HG02840 (cell line): ENCODE measurements at regions not wholly inside any gene's neighbourhood (a gene's known extent, or its start where the extent isn't known, plus 50 kb on each side); places are given as distances from the start of the nearest gene placed in this dataset.

Experiments used
- ATAC-seq: cut with Tn5 transposase; IDR thresholded peaks from one replicate; pipeline ENCODE4 v1.9.1; 2021; ENCODE audit warnings: mild to moderate bottlenecking, moderate library complexity, moderate number of reproducible peaks; ENCODE audit not compliant: unreplicated experiment, low FRiP score

DNA sequence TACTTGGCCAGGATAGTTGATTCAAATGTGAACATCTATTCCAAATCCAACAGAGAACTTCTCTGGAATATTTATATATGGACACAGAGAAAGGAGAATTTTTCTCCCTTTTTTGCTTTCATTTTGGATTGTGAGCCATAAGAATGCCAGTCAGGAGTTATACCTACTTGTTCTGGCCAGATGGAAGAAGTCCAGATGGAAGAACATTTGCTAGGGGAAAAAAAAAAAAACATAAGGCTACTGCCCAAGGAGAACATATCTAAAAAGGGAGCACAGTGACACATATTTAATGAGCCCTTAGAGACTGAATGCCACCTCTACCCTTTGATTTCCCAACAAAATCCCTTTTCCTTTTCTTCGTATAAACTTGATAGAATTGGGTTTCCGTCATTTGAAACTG lies 61.7 kb upstream of the PPP2R2B start:
- no peak for ATAC-seq

DNA sequence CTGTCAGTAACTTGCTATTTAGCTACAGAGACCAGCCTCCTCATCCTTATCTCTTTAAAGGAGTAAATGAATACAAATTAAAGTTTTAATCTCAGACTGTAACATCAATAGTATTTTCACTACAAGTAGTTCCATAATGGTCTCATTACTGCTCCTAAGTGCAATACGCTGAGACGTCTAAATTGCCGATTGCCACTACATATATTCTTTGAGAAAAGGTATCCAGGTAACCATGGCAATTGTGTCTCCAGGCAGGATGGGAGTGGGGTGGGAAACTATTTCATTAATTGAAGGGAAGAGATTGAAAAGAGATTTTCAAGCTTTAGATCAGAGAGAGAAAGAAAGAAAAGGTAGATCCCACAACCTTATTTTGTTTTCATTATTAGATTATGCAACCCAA lies 65.5 kb upstream of the PPP2R2B start:
- ATAC-seq = no peak

DNA sequence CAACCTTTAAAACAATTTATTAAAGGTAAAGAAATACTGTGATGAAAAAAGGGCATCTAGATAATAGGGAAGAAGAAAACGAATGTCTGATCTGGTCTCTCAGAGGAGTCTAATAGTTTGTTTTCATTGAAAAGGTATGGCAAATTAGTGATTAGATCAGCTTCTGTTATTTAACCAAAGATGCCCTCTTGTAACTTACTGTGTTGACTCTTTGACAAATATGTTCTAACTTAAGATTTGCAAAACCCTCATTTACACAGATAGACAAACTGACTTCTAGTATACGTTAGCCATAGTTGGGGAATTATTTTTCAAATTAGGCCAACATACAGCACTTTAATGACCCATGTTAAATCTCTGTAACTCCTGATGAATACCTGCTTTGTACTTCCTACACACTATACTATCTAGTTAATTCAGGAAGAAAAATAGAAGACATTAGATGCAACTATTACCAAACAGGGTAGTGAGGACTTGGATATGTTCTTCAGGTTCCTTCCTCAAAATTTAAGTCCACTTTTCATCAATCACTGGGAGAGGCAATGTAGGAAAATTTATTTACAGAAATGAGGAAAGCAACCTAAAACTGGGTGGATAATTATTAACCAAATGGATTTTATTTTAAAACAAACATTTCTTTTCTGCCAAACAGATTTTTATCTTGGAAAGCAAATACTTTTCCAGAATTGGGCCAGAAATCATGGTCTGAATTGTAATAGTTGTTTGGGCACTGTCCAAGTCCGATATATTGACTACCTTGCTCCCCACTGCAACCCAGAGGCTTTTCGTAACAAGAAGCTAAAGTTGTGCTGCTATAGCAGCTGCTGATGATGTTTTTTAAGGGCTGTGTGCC lies 66.4 kb upstream of the PPP2R2B start:
- ATAC-seq = no peak

DNA sequence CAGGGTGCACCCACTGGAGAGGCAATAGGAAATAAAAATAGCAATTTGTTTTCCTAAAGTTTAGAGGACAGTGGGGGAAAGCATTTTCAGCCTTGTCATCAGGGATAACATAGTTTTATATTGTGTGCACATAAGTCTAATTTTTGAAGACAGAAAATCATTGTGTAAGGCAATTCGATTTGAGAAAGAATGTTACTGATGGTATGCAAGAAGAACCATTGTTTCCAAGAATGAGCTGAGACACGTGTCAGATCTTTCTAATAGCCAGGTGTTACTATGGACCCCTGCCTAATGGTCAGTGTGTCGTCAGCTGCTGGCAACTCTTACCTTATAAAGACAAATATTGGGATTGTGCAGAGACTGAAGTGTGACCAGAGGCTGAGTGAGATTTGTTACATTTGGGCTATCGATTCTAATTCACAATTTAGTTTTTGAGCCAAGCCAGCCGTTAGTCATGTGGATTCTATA lies 67.1 kb upstream of the PPP2R2B start:
- ATAC-seq = no peak

DNA sequence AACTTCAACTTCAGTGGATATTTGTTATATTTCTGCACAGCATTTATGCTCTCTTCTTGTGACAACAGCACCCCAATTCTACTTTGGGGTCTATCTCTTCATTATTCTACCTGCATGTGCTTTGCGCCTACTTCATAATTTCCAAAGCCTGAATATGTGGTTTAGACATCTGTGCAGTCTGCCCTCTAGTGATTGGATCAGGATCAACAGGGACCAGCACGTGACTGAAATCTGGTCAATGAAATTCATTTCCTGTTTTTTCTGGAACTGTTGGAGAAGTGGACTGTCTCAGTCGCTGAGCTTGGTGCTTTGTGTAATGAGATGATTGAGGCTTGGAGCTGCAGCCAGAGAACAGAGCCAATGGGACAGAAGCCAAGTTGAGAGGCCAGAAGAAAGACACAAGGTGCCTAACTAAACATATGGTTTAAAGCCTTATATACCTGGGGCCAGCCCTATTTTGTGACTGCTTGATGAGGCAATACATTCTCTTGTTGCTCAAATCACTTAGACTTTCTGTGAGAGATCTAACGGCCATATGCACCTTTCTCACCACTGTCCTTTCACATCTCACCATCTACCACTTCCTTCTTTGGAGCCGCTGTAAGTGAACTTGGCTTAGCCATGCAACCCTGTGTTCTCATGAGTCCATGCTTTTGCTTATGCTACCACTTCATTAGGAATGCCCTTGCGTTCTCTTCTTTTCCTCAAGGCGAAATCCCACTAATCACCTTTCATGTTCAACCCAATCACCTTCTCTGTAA lies 68.8 kb upstream of the PPP2R2B start:
- no peak for ATAC-seq

DNA sequence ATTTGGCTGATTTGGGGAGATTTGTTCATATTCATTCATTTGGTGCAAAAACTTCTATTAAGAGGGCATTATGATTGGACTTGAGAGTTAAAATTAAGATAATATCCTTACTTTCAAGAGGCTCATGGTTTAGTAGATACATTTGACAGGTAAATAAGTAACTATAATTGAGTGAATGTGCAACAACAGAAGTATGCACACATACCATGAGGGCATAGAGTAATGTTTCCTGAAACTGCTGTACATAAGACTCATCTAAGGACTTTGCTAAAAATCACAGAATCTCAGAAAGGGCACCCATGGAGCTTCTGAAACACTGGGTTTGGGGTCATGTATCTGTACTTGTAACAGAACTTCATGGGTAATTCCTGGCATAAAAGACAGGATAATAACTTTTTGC lies 70.1 kb upstream of the PPP2R2B start:
- no peak for ATAC-seq

DNA sequence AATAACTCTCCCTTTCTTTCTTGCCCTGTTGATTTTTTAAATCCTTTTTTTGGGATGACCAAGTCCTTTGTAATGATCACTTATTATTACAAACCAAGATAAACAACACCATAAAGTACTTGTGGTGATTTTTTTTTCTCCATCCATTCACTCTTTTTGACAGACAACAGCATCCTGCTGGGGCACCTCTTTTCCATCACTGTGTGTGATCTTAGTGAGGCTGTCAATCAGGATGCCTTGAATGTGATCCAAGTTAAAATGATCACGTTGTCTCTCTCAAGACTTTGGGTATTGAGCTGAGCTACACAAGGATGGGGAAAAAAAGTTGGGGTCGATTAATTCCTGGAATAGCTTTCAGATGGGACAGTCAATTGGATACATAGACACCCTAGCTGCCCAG lies 73.6 kb upstream of the PPP2R2B start:
- no peak for ATAC-seq

DNA sequence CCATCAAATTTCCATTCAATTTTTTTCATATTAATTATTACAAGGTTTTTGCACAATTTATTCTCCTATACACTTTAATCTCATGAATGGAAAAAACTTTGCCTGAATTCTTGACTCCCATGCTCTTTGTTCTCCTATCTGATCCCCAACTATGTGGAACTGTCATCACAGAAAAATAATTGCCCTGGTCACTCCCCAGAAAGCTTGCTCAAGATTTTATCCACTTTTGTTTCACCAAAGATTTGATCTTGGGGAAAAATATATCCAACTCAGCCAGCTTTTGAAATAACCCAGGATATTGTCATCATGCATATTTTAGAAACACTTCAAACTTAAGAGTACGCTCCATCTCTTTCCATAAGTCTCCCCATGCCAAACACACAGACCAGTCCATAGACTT lies 77.7 kb upstream of the PPP2R2B start:
- ATAC-seq = no peak

DNA sequence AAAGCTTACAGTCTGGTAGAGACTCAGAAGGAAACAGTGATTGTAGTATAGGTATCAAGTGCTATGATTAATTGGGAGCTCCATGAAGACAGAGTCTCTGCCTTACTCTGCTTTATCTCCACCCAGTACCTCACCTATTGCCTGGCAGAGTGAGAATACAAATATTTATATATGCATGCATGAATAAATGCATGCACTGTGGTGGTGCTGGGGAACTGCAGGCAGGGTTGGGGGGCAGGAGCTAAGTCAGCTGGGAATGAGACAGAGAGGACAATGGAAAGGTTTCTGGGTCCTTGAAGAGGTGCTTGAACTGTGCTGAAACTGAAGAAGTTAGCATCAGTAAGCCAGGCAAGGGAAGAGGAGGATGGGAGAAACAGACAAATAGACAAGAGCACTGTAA lies 80.8 kb upstream of the PPP2R2B start:
- no peak for ATAC-seq

DNA sequence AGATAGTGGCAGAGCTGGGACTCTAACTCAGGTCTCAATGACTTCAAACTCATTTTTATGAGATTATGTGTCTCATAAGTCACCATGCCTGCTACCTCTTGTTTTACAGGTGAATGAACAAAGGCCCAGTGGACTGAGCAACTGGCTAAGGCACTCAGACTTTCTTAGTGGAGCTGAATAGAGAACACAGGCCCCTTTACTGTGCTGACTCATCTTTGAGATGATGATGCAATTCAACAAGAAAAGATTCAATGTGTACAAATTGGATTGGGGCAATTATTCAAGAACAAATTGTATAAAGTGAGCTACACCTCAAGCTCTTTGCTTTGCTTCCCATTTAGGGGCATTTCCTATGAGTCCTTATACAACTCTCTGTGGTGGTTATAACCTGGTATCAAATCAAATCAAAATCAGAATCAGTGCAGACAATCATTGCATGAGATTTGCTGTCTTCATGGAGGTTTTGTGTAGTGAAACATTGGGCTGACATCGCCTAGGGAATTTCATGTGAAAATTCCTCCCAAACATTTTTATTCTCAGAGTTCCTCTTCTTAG lies 84.3 kb upstream of the PPP2R2B start:
- ATAC-seq = no peak

DNA sequence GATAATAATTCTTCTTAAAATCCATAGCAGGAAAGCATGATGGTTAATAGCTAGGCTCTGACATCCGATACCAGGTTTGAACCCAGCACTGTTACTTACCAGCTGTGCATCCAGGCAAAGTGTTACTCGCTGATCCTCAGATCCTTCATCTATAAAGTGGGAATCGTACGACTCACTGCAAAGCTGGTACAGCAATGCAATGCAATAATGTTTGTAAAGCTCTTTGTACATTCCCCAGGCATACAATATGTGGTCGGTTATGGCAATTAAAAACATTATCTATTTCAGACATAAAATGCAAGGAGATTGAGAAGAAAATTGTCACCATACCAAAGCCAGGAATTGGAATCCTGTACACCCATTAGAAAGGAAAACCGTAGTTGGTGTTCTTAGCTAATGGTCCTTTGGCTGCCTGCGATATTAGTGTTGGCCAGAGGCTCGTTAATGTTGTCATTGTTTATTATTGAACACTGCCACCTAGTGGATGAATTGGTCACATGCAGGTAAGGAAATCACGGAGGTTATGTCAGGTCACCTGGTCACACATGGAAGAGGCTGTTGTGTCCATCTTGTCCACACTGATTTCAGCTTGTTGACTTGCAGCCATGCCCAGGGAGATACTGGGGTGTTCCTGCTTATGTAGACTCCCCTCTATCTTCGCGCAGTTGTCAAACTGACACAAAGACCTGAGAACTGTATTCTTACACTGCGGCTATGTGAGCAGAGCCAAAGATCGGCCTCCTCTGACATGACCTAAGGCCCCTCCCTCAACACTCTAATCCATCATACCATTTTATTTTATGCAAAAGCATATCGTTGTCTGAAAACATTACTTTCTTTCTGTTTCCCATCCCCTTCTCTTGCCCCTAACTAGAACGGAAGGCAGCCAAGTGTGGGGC lies 87.5 kb upstream of the PPP2R2B start:
- peak; percentile 93 for ATAC-seq

DNA sequence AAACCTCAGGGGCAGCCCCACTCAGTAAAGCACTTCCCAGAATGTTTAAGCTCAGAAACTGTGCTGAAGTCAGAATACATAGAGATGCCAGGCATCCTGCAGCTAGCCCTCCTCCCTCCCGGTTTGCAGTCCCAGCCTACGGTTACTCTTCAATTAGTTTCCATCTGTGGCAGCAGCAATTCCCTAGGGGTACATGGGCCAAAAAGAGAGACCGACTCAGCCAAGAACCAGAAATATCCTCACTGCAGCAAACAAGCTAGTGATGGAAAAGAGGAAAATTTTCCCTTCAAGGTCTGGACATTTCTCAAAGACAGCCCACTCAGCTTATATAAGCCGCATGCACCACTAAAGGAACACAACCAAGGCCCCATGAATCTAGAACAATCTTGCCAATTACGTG lies 89.1 kb upstream of the PPP2R2B start:
- ATAC-seq = no peak

DNA sequence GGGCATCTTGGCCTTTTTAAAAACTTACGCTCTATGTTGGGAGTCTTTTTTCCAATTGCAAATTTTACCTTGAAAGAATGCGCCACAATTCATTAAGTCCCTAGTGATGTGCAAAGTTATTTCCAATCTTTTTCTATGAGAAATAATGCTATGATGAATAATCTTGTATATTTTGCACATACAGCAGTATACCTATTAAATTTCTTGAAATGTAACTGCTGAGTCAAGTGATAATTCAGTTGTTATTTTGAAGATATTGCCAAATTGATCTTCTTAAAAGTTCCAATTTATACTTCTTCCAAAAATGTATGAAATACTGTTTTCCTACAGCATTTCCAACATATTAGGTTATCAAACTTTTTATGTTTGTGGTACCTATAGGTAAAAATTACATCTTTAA lies 92.8 kb upstream of the PPP2R2B start:
- no peak for ATAC-seq

DNA sequence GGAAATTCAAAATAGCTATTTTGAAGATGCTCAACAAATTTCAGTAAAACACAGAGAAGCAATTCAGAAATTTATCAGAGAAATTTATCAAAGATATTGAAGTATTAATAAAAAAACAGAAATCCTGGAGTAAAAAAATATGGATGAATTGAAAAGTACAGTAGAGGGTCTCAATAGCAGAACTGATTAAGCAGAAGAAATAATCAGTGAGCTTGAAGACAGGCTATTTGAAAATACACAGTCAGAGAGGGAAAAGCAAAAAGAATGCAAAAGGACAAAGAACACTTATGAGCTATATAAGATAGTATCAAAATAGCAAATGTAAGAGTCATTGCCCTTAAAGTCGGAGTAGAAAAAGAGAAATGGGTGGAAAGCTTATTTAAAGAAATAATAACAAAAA lies 107.9 kb upstream of the PPP2R2B start:
- no peak for ATAC-seq

DNA sequence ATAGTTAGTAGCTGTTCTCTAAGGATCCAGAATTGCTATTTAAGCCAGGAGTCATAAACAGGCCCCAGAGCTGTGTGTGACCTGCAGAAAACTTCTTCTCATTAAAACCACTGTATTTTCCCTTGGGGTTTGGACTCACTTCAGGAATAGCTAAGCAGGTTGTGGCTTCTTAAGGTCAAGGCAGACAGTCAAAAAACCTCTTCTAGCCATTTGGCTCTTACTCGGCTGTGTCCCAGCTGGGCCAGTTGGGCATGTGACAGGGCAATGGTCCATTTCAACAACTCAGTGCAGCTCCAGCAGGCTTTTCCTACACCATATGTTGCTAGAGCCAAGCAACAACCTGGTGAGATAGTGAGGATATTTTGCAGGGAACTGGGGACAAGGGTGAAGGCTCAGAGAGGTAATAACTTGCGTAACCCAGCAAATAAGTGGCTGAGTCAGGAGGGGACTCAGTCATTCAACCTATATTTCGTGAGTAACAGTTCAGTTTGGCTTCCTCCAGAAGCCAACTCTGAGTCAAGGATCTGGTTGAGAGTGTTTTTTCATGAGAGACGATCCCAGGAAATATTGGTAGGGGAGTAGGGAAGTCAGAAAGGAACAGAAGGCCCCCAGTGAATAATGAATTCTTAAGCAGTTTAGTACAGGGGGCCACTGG lies 115.4 kb upstream of the PPP2R2B start:
- ATAC-seq = no peak

DNA sequence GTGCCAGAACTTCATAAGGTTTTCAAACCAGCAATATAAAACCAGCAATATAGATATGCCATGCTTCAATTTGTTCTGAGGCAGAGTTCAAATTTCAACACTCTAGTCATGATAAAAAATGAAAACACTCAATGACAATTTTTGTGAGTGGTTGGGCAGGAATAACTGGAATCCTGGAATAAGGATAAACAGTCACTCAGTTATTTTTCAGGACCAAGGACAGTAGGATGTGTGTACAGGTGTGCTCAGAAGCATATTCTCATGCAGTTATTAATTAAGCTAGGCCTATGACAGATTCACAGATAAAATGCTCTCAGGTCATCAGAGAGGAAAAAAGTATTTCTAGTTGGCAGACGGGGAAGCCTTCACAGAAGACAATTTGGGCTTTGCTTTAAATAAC lies 117.3 kb upstream of the PPP2R2B start:
- no peak for ATAC-seq

DNA sequence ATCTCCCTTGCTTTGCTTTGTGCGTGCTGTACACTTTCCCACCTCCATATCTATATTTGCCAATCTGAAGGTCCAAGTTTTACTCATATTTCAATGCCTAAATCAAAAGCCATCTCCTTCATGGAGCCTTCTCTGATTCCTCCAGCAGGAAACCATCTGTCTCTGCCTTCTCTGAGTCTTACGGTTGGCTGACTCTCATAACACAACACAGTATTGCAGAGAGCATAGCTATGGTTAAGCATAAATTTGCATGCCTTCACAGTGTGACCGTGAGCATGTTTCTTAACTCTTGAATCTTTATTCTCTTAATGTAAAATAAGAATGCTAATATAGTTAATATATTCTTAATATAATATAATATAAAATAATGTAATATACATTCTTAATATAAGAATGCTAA lies 136.8 kb upstream of the PPP2R2B start:
- no peak for ATAC-seq

DNA sequence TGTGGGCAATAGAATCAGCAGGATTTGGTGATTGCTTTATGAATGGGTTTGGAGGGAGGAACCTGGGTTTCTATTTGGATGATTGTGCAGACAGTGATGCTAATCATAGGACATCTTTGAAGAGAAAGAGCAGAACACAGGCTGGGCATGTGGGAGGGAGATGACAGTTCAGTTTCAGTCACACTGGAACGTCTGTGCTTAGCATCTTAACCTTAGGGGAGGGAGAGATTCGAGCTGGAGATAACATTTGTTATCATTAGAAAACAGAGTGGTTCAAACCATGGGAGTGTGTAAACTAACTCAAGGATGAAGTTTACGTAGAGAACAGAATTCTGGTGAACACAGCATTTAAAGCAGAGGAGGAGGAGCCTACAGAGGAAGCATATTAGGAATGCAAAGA lies 138.6 kb upstream of the PPP2R2B start:
- no peak for ATAC-seq

DNA sequence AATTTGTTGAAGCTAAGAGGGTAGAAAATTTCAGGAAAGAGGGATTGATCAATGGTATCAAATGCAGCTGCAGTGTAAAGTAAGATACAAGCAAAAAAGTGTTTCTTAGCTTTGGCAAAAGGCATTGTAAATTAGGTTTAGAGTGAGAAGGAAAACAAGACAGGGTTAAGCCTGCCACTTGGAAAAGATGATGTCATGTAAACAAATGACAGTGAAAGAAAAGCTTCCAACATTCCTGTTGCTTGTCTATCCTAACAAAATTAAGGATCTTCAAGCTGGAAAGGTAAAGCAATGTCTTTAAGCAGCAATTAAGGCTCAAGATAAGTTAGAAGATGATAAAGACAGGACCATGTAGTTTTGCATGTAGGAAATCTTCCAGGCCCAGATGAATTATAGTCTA lies 139.1 kb upstream of the PPP2R2B start:
- no peak for ATAC-seq

DNA sequence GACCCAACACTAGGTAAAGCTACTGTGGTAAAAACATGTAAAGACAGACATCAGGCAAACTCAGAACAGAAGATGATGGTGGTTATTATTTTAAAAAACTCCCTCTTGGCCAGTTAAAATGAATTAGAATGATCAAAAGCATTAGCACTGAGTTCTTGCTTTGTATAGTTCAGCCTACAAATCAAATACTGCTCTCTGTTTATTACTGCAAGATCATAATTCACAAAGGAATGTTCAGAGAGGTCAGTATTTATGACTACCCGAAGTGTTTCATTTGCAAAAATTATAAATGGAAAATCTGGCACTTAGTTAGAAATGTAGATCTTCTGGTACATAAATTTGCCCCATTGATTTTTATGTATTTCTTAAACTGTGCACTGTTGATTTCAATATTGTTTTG lies 140.3 kb upstream of the PPP2R2B start:
- no peak for ATAC-seq
